A549 (cell line): ENCODE measurements at regions not wholly inside any gene's neighbourhood (a gene's known extent, or its start where the extent isn't known, plus 50 kb on each side); places are given as distances from the start of the nearest gene placed in this dataset.

Experiments used
- ATAC-seq, 2 experiments: fragments of 200-7000 bp in 1 of 2; fragments of >200 bp in 1 of 2; cut with Nextera tagmentation in 1 of 2; cut with Tn5 transposase in 1 of 2; 3 replicates each; pipeline versions ENCODE4 v1.8.0 to v1.9.1; 2018 to 2020; ENCODE audit warnings: mild to moderate bottlenecking in 1 of 2, moderate library complexity in 1 of 2
- CTCF ChIA-PET: fragments of 300-600 bp; sonication (Branson Sonifier 250); formaldehyde crosslinking; extraction: SDS; loops from one replicate; lab custom pipeline; 2021; ENCODE audit warnings: antibody characterized with exemption, inconsistent platforms; lab: Yijun Ruan, JAX
- POLR2A ChIA-PET: fragments of 350-600 bp; formaldehyde crosslinking; extraction: SDS; loops from one replicate; lab custom pipeline; 2021; ENCODE audit warnings: antibody characterized with exemption, inconsistent platforms; lab: Yijun Ruan, JAX
- DNase-seq, 2 experiments: peaks; one replicate each; pipeline versions ENCODE4 v3.0.0 to v3.0.0-alpha.2; 2011 to 2016; ENCODE audit warnings: low read depth in 1 of 2, low spot score in 1 of 2
- FAIRE-seq: peaks from 2 replicates; lab custom pipeline; 2011; peaks lifted over from hg19 to GRCh38; lab: Jason Lieb, UNC
- H3K27ac ChIP-seq, 2 experiments: fragments of >200 bp; sonication (Bioruptor Twin); formaldehyde crosslinking; 3 replicates each; pipeline ENCODE4 v1.5.1; 2016 to 2017
- H3K4me1 ChIP-seq: fragments of >200 bp; sonication (Bioruptor Twin); formaldehyde crosslinking; 3 replicates; pipeline ENCODE4 v1.6.1; 2016
- H3K4me2 ChIP-seq: fragments of >200 bp; sonication (Bioruptor Twin); formaldehyde crosslinking; 3 replicates; pipeline ENCODE4 v1.6.1; 2016
- H3K4me3 ChIP-seq: fragments of >200 bp; sonication (Bioruptor Twin); formaldehyde crosslinking; 3 replicates; pipeline ENCODE4 v1.5.1; 2016
- H3K9me3 ChIP-seq: fragments of >200 bp; sonication (Bioruptor Twin); formaldehyde crosslinking; 3 replicates; pipeline ENCODE4 v1.6.1; 2016
- CBX2 ChIP-seq: fragments of 200-600 bp; sonication (generic); IDR thresholded peaks from 2 replicates; pipeline ENCODE4 v1.6.1; 2016; ENCODE audit warnings: low read depth, mild to moderate bottlenecking, borderline replicate concordance
- CBX8 ChIP-seq: fragments of 200-600 bp; sonication (generic); IDR thresholded peaks from 2 replicates; pipeline ENCODE4 v1.6.1; 2016
- CHD4 ChIP-seq: fragments of 200-600 bp; sonication (generic); IDR thresholded peaks from 2 replicates; pipeline ENCODE4 v1.6.1; 2016; ENCODE audit warnings: antibody characterized with exemption, mild to moderate bottlenecking, borderline replicate concordance
- EHF ChIP-seq: fragments of 250-450 bp; sonication (Bioruptor Pico); IDR thresholded peaks from 2 replicates; pipeline ENCODE4 v1.5.0; 2020; ENCODE audit warnings: mild to moderate bottlenecking
- EHMT2 ChIP-seq: fragments of 200-600 bp; sonication (generic); IDR thresholded peaks from 2 replicates; pipeline ENCODE4 v1.6.1; 2016; ENCODE audit warnings: antibody characterized with exemption, low read depth, mild to moderate bottlenecking, moderate library complexity
- EP300 ChIP-seq, 2 experiments: fragments of >200 bp; sonication (Bioruptor Twin); formaldehyde crosslinking; IDR thresholded peaks; 2 replicates in 1 of 2; 3 replicates in 1 of 2; pipeline ENCODE4 v1.6.1; 2016 to 2017
- ESRRA ChIP-seq: fragments of 150-350 bp; IDR thresholded peaks from 2 replicates; pipeline ENCODE4 v1.6.1; 2014; ENCODE audit warnings: mild to moderate bottlenecking, low read length, borderline replicate concordance
- FOSL2 ChIP-seq, 2 experiments: fragments of 450-650 bp in 1 of 2; fragments of >200 bp in 1 of 2; sonication (Bioruptor Twin) in 1 of 2; formaldehyde crosslinking; IDR thresholded peaks; 2 replicates each; pipeline versions ENCODE4 v1.5.0 to v1.6.1; 2016 to 2020; ENCODE audit warnings: mild to moderate bottlenecking in 1 of 2, moderate library complexity in 1 of 2
- FOXS1 ChIP-seq: fragments of 250-450 bp; sonication (Bioruptor Pico); IDR thresholded peaks from 2 replicates; pipeline ENCODE4 v1.5.0; 2020; ENCODE audit warnings: mild to moderate bottlenecking, moderate library complexity
- GATA3 ChIP-seq: IDR thresholded peaks from 2 replicates; pipeline ENCODE4 v1.6.1; 2012; ENCODE audit warnings: borderline replicate concordance
- HOXA7 ChIP-seq: fragments of 250-450 bp; sonication (Bioruptor Pico); IDR thresholded peaks from 2 replicates; pipeline ENCODE4 v1.5.0; 2020; ENCODE audit warnings: mild to moderate bottlenecking, moderate library complexity
- HOXB13 ChIP-seq: fragments of 250-450 bp; sonication (Bioruptor Pico); IDR thresholded peaks from 2 replicates; pipeline ENCODE4 v1.5.0; 2020; ENCODE audit warnings: low read depth, mild to moderate bottlenecking, moderate library complexity
- HOXB5 ChIP-seq: fragments of 250-450 bp; sonication (Bioruptor Pico); IDR thresholded peaks from 2 replicates; pipeline ENCODE4 v1.5.0; 2020; ENCODE audit warnings: mild to moderate bottlenecking, moderate library complexity
- JUN ChIP-seq, 2 experiments: fragments of >200 bp; sonication (Bioruptor Twin); formaldehyde crosslinking; IDR thresholded peaks; 2 replicates in 1 of 2; 3 replicates in 1 of 2; pipeline ENCODE4 v1.6.1; 2016 to 2017
- KDM1A ChIP-seq: fragments of 200-600 bp; sonication (generic); IDR thresholded peaks from 2 replicates; pipeline ENCODE4 v1.6.1; 2016; ENCODE audit warnings: low read depth, mild to moderate bottlenecking
- MAFK ChIP-seq: fragments of 450-650 bp; IDR thresholded peaks from 2 replicates; pipeline ENCODE4 v1.6.1; 2014; ENCODE audit not compliant: partially characterized antibody
- NFE2L2 ChIP-seq: fragments of 150-350 bp; conservative IDR thresholded peaks from 2 replicates; pipeline ENCODE4 v1.6.1; 2014; ENCODE audit warnings: low read length
- NR3C1 ChIP-seq: fragments of >200 bp; sonication (Bioruptor Twin); formaldehyde crosslinking; IDR thresholded peaks from 3 replicates; pipeline ENCODE4 v1.6.1; 2017
- PHF8 ChIP-seq: fragments of 200-600 bp; sonication (generic); IDR thresholded peaks from 2 replicates; pipeline ENCODE4 v1.6.1; 2016; ENCODE audit warnings: low read depth, mild to moderate bottlenecking, antibody characterized with exemption, moderate library complexity, borderline replicate concordance
- POLR2A ChIP-seq: IDR thresholded peaks from 2 replicates; pipeline ENCODE4 v1.6.1; 2012; ENCODE audit warnings: mild to moderate bottlenecking, low read length
- RAD21 ChIP-seq, 2 experiments: fragments of >200 bp in 1 of 2; sonication (Bioruptor Twin) in 1 of 2; formaldehyde crosslinking in 1 of 2; IDR thresholded peaks in 1 of 2; conservative IDR thresholded peaks in 1 of 2; 2 replicates in 1 of 2; 3 replicates in 1 of 2; pipeline ENCODE4 v1.6.1; 2012 to 2018; ENCODE audit warnings: inconsistent platforms in 1 of 2
- RCOR1 ChIP-seq: fragments of 150-350 bp; IDR thresholded peaks from 2 replicates; pipeline ENCODE4 v1.6.1; 2014; ENCODE audit warnings: antibody characterized with exemption, low read length, low read depth
- RFX5 ChIP-seq: fragments of 450-650 bp; IDR thresholded peaks from 2 replicates; pipeline ENCODE4 v1.7.1; 2014; ENCODE audit warnings: antibody characterized with exemption, mild to moderate bottlenecking, moderate library complexity
- SMC3 ChIP-seq: fragments of >200 bp; sonication (Bioruptor Twin); formaldehyde crosslinking; IDR thresholded peaks from 3 replicates; pipeline ENCODE4 v1.6.1; 2018; ENCODE audit warnings: inconsistent platforms
- TFCP2L1 ChIP-seq: fragments of 250-450 bp; sonication (Bioruptor Pico); IDR thresholded peaks from 2 replicates; pipeline ENCODE4 v1.5.0; 2021; ENCODE audit warnings: mild to moderate bottlenecking
- ZC3H11A ChIP-seq: fragments of 450-650 bp; IDR thresholded peaks from 2 replicates; pipeline ENCODE4 v1.6.1; 2014; ENCODE audit warnings: antibody characterized with exemption, mild to moderate bottlenecking
- ZFP36 ChIP-seq: fragments of 450-650 bp; IDR thresholded peaks from 2 replicates; pipeline ENCODE4 v1.6.1; 2014; ENCODE audit warnings: borderline replicate concordance; ENCODE audit not compliant: partially characterized antibody
- ZNF302 ChIP-seq: fragments of 250-450 bp; sonication (Bioruptor Pico); IDR thresholded peaks from 2 replicates; pipeline ENCODE4 v1.9.0; 2021; ENCODE audit warnings: inconsistent platforms, mild to moderate bottlenecking, moderate library complexity
- WGBS: methylation state at CpG from one replicate; pipeline ENCODE4 v1.1.6; 2017; ENCODE audit errors: missing lambda C conversion rate; 5-methylcytosine and 5-hydroxymethylcytosine counted together
- TF ChIP-seq, protein P1 (sequence below): fragments of 450-650 bp; IDR thresholded peaks from 2 replicates; pipeline ENCODE4 v1.6.1; 2014; ENCODE audit warnings: antibody characterized with exemption
- TF ChIP-seq, protein P2 (sequence below): fragments of 200-600 bp; sonication (generic); IDR thresholded peaks from 2 replicates; pipeline ENCODE4 v1.6.1; 2016; ENCODE audit warnings: antibody characterized with exemption, mild to moderate bottlenecking, moderate library complexity
- TF ChIP-seq, protein P3 (sequence below): IDR thresholded peaks from 2 replicates; pipeline ENCODE4 v1.6.1; 2012

DNA sequence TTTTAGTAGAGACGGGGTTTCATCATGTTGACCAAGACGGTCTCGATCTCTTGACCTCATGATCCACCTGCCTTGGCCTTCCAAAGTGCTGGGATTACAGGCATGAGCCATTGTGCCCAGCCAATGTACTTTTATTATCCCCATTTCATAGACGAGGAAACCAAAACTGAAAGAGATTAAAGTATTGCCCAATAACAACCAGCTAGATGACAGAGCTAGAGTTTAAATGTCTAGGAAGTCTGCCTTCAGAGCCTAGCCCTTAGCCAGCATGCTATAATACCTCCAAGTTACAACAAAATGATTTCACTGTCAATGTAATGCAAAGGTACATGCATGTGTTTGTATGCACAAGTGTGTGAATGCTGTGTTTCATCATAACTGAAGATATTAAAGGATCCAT, 389.4 kb upstream of the RBMS3 start:
- no peak for ATAC-seq
- Histone ChIP-seq H3K4me1 (no peaks in the 10 kb centered on the region), H3K4me2 (no peak overlapping the region), H3K9me3 (no peaks in the 10 kb centered on the region)
- CTCF ChIA-PET, result no interaction called here
- FAIRE-seq, result no peak
- TF ChIP-seq FOSL2 (IDR thresholded peaks at IDR 0.05) (no peak), FOSL2 (CRISPR knock-in tag; IDR thresholded peaks at IDR 0.05) (no peak), ZFP36 (no peak), JUN (IDR thresholded peaks at IDR 0.05) (no peak), HOXB5 (no peak), FOXS1 (CRISPR knock-in tag) (no peak), RCOR1 (no peak), TFCP2L1 (CRISPR knock-in tag) (no peak), NFE2L2 (no peak), POLR2A (no peak), SMC3 (no peak), CBX8 (no peak), MAFK (no peak), HOXB13 (no peak)
- TF ChIP-seq, protein P1, sequence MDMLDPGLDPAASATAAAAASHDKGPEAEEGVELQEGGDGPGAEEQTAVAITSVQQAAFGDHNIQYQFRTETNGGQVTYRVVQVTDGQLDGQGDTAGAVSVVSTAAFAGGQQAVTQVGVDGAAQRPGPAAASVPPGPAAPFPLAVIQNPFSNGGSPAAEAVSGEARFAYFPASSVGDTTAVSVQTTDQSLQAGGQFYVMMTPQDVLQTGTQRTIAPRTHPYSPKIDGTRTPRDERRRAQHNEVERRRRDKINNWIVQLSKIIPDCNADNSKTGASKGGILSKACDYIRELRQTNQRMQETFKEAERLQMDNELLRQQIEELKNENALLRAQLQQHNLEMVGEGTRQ, result no peak
- TF ChIP-seq, all 56 proteins: peak for 0
- 47% methylated on average over 4 of the region's 4 CpGs for WGBS
- Histone ChIP-seq H3K27ac (no peak overlapping the region), H3K4me3 (no peak overlapping the region)
- POLR2A ChIA-PET, result no interaction called here
- no peak for DNase-seq

- Histone ChIP-seq H3K4me1 (no peaks in the 10 kb centered on the region), H3K4me3 (no peak overlapping the region), H3K9me3 (no peaks in the 10 kb centered on the region; the same call in 2 of the 3 replicates), H3K4me2 (no peak overlapping the region), H3K27ac (no peak overlapping the region)
- 0% methylated on average over 1 of the region's 1 CpG for WGBS
- TF ChIP-seq ESRRA, result no peak
- no peak for TF ChIP-seq NR3C1
- TF ChIP-seq EHMT2, result no peak
- TF ChIP-seq, protein P1, result no peak
- no peak for TF ChIP-seq JUN (IDR thresholded peaks at IDR 0.05)
- no peak for TF ChIP-seq POLR2A
- TF ChIP-seq ZC3H11A, result no peak
- no peak for TF ChIP-seq TFCP2L1 (CRISPR knock-in tag)
- TF ChIP-seq RAD21 (conservative IDR thresholded peaks at IDR 0.05 in 1 of 2, IDR thresholded peaks at IDR 0.05 in 1 of 2), result no peak
- no peak for TF ChIP-seq ZNF302 (CRISPR knock-in tag)
- TF ChIP-seq GATA3, result no peak
- no peak for ATAC-seq
- no peak for DNase-seq
- no peak for FAIRE-seq
- CTCF ChIA-PET, result no interaction called here
- POLR2A ChIA-PET, result no interaction called here
Observed at GRCh38 chr3:28900301-28900700, 380.6 kb upstream of the RBMS3 start.

GRCh38 chr3:28901018-28901417, 379.9 kb upstream of the RBMS3 start:
- no peak for DNase-seq
- TF ChIP-seq RFX5 (no peak), HOXA7 (no peak), GATA3 (no peak), CBX2 (no peak), FOSL2 (IDR thresholded peaks at IDR 0.05) (no peak), FOSL2 (CRISPR knock-in tag; IDR thresholded peaks at IDR 0.05) (no peak), ZFP36 (no peak), NFE2L2 (no peak), TFCP2L1 (CRISPR knock-in tag) (no peak), EHF (CRISPR knock-in tag) (no peak), EP300 (IDR thresholded peaks at IDR 0.05) (no peak), PHF8 (no peak), CHD4 (no peak), HOXB13 (no peak), KDM1A (no peak)
- TF ChIP-seq, protein P2, sequence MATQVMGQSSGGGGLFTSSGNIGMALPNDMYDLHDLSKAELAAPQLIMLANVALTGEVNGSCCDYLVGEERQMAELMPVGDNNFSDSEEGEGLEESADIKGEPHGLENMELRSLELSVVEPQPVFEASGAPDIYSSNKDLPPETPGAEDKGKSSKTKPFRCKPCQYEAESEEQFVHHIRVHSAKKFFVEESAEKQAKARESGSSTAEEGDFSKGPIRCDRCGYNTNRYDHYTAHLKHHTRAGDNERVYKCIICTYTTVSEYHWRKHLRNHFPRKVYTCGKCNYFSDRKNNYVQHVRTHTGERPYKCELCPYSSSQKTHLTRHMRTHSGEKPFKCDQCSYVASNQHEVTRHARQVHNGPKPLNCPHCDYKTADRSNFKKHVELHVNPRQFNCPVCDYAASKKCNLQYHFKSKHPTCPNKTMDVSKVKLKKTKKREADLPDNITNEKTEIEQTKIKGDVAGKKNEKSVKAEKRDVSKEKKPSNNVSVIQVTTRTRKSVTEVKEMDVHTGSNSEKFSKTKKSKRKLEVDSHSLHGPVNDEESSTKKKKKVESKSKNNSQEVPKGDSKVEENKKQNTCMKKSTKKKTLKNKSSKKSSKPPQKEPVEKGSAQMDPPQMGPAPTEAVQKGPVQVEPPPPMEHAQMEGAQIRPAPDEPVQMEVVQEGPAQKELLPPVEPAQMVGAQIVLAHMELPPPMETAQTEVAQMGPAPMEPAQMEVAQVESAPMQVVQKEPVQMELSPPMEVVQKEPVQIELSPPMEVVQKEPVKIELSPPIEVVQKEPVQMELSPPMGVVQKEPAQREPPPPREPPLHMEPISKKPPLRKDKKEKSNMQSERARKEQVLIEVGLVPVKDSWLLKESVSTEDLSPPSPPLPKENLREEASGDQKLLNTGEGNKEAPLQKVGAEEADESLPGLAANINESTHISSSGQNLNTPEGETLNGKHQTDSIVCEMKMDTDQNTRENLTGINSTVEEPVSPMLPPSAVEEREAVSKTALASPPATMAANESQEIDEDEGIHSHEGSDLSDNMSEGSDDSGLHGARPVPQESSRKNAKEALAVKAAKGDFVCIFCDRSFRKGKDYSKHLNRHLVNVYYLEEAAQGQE, result no peak
- TF ChIP-seq, protein P3, sequence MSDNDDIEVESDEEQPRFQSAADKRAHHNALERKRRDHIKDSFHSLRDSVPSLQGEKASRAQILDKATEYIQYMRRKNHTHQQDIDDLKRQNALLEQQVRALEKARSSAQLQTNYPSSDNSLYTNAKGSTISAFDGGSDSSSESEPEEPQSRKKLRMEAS, result no peak
- TF ChIP-seq, protein P1, result no peak

More at GRCh38 chr3:28901018-28901417, 379.9 kb upstream of the RBMS3 start:
- ATAC-seq, result no peak
- POLR2A ChIA-PET, result no interaction called here
- Histone ChIP-seq H3K27ac (no peak overlapping the region), H3K9me3 (no peaks in the 10 kb centered on the region; the same call in 2 of the 3 replicates), H3K4me2 (no peak overlapping the region), H3K4me1 (no peaks in the 10 kb centered on the region), H3K4me3 (no peak overlapping the region)
- FAIRE-seq, result no peak
- CTCF ChIA-PET, result no interaction called here
